ENCODE measurements at regions not wholly inside any gene's neighbourhood (a gene's known extent, or its start where the extent isn't known, plus 50 kb on each side); places are given as distances from the start of the nearest gene placed in this dataset.

GRCh38 chr1:195574511-195574910, 1033.7 kb downstream of the KCNT2 start:
- FAIRE-seq (no peak), DNase-seq (ENCODE audit: low spot score) (no peak)

GRCh38 chr1:195569934-195570333, 1038.3 kb downstream of the KCNT2 start:
- DNase-seq (ENCODE audit: low spot score): no peak
- FAIRE-seq: no peak

GRCh38 chr1:195568389-195568788, 1039.9 kb downstream of the KCNT2 start:
- DNase-seq (ENCODE audit: low spot score): no peak
- FAIRE-seq: no peak

GRCh38 chr1:195562074-195562473, 1046.2 kb downstream of the KCNT2 start:
- DNase-seq (ENCODE audit: low spot score): no peak
- no peak for FAIRE-seq

- DNase-seq (ENCODE audit: low spot score): no peak
- FAIRE-seq: no peak
Measured at GRCh38 chr1:195550071-195550862, 1058.0 kb downstream of the KCNT2 start.

- FAIRE-seq (no peak), DNase-seq (ENCODE audit: low spot score) (no peak)
Measured at GRCh38 chr1:195530961-195531360, 1077.3 kb downstream of the KCNT2 start.

GRCh38 chr1:195529881-195530280, 1078.4 kb downstream of the KCNT2 start:
- FAIRE-seq (no peak), DNase-seq (ENCODE audit: low spot score) (no peak)

GRCh38 chr1:195520757-195521156, 1087.5 kb downstream of the KCNT2 start:
- DNase-seq (ENCODE audit: low spot score) (no peak), FAIRE-seq (no peak)

GRCh38 chr1:195516036-195516435, 1092.2 kb downstream of the KCNT2 start:
- DNase-seq (ENCODE audit: low spot score) (peak; percentile 57), FAIRE-seq (peak; percentile 95)

GRCh38 chr1:195511501-195511900, 1096.7 kb downstream of the KCNT2 start:
- no peak for DNase-seq (ENCODE audit: low spot score)
- FAIRE-seq: no peak

GRCh38 chr1:195501118-195501517, 1107.1 kb downstream of the KCNT2 start:
- DNase-seq (ENCODE audit: low spot score) (no peak), FAIRE-seq (no peak)

GRCh38 chr1:195495720-195496635, 1112.3 kb downstream of the KCNT2 start:
- DNase-seq (ENCODE audit: low spot score): no peak
- FAIRE-seq: no peak

GRCh38 chr1:195482137-195482536, 1126.1 kb downstream of the KCNT2 start:
- DNase-seq (ENCODE audit: low spot score) (no peak), FAIRE-seq (no peak)

GRCh38 chr1:195481293-195481692, 1126.9 kb downstream of the KCNT2 start:
- FAIRE-seq (no peak), DNase-seq (ENCODE audit: low spot score) (no peak)

GRCh38 chr1:195475568-195475967, 1132.7 kb downstream of the KCNT2 start:
- no peak for FAIRE-seq
- DNase-seq (ENCODE audit: low spot score): no peak

GRCh38 chr1:195472291-195472690, 1135.9 kb downstream of the KCNT2 start:
- FAIRE-seq: no peak

GRCh38 chr1:195466639-195467038, 1141.6 kb downstream of the KCNT2 start:
- DNase-seq (ENCODE audit: low spot score): no peak
- no peak for FAIRE-seq

More at GRCh38 chr1:195472291-195472690, 1135.9 kb downstream of the KCNT2 start:
- no peak for DNase-seq (ENCODE audit: low spot score)

- DNase-seq (ENCODE audit: low spot score) (no peak), FAIRE-seq (no peak)
Measured at GRCh38 chr1:195462646-195463045, 1145.6 kb downstream of the KCNT2 start.

- FAIRE-seq: no peak
- no peak for DNase-seq (ENCODE audit: low spot score)
Measured at GRCh38 chr1:195462152-195462551, 1146.1 kb downstream of the KCNT2 start.

GRCh38 chr1:195458365-195458764, 1149.9 kb downstream of the KCNT2 start:
- no peak for FAIRE-seq
- no peak for DNase-seq (ENCODE audit: low spot score)

- FAIRE-seq (no peak), DNase-seq (ENCODE audit: low spot score) (no peak)
Measured at GRCh38 chr1:195450794-195451193, 1157.4 kb downstream of the KCNT2 start.

GRCh38 chr1:195439661-195440060, 1168.6 kb downstream of the KCNT2 start:
- no peak for FAIRE-seq
- DNase-seq (ENCODE audit: low spot score): no peak

Measured in RCC 7860 (cell line).